Endothelial cell of umbilical vein (primary cell): ENCODE measurements at regions not wholly inside any gene's neighbourhood (a gene's known extent, or its start where the extent isn't known, plus 50 kb on each side); places are given as distances from the start of the nearest gene placed in this dataset.
A peak's percentile ranks its signal among the peaks of the same experiment; 100 is the strongest.

Experiments used
- BruUV-seq: library from RNA; stranded (reverse); fragments of 400-500 nt; replicated peaks from 2 replicates; lab custom pipeline; 2021; lab: Mats Ljungman, UMichigan
- CTCF ChIA-PET: fragments of 300-600, 350-600 bp; sonication (Branson Sonifier 250); formaldehyde crosslinking; loops from one replicate; lab custom pipeline; 2021; ENCODE audit warnings: antibody characterized with exemption, inconsistent platforms; lab: Charles Lee
- POLR2A ChIA-PET: fragments of 300-600, 350-600 bp; sonication (Branson Sonifier 250); formaldehyde crosslinking; loops from one replicate; lab custom pipeline; 2021; ENCODE audit warnings: antibody characterized with exemption, inconsistent platforms; lab: Charles Lee
- DNase-seq: peaks from one replicate; pipeline ENCODE4 v3.0.0-alpha.2; 2011; ENCODE audit warnings: low read depth, low spot score
- FAIRE-seq: peaks from 2 replicates; lab custom pipeline; 2011; peaks lifted over from hg19 to GRCh38; lab: Jason Lieb, UNC
- H2AFZ ChIP-seq: 2 replicates; pipeline ENCODE4 v1.6.0; 2012; ENCODE audit warnings: low read depth, low read length, control low read depth, inconsistent platforms
- H3K27ac ChIP-seq: 2 replicates; pipeline ENCODE4 v1.5.1; 2011; ENCODE audit warnings: low read depth, mild to moderate bottlenecking, control low read depth, low read length, moderate library complexity; ENCODE audit not compliant: insufficient read depth
- H3K27me3 ChIP-seq, 2 experiments: 2 replicates each; pipeline versions ENCODE4 v1.6.0 to v1.6.1; 2011; ENCODE audit warnings: low read length in 2 of 2, mixed read lengths in 1 of 2; ENCODE audit not compliant: control insufficient read depth in 2 of 2, insufficient read depth in 2 of 2
- H3K36me3 ChIP-seq, 2 experiments: 2 replicates in 1 of 2; 3 replicates in 1 of 2; pipeline ENCODE4 v1.5.1; 2011; ENCODE audit warnings: low read length in 2 of 2, mild to moderate bottlenecking in 1 of 2, moderate library complexity in 1 of 2; ENCODE audit not compliant: control insufficient read depth in 2 of 2, insufficient read depth in 2 of 2; ENCODE audit errors: extremely low read depth in 1 of 2
- H3K4me1 ChIP-seq: 3 replicates; pipeline ENCODE4 v1.5.1; 2011; ENCODE audit warnings: mild to moderate bottlenecking, low read length; ENCODE audit not compliant: control insufficient read depth, insufficient read depth; ENCODE audit errors: extremely low read depth
- H3K4me2 ChIP-seq: 2 replicates; pipeline ENCODE4 v1.6.1; 2011; ENCODE audit warnings: low read length, control low read depth, mixed read lengths; ENCODE audit not compliant: insufficient read depth
- H3K4me3 ChIP-seq, 3 experiments: fragments of 200-600 bp in 1 of 3; sonication (generic), shearing (Covaris generic) in 1 of 3; replicated peaks in 1 of 3; 2 replicates each; pipeline ENCODE4 v1.5.1; 2011 to 2016; ENCODE audit warnings: control low read depth in 3 of 3, low read length in 3 of 3, mild to moderate bottlenecking in 2 of 3, inconsistent platforms in 1 of 3, low read depth in 1 of 3, moderate library complexity in 1 of 3; ENCODE audit not compliant: insufficient read depth in 1 of 3
- H3K79me2 ChIP-seq: 2 replicates; pipeline ENCODE4 v1.6.0; 2012; ENCODE audit warnings: low read length, inconsistent platforms; ENCODE audit not compliant: control insufficient read depth, insufficient read depth
- H3K9ac ChIP-seq: replicated peaks from 2 replicates; pipeline ENCODE3; 2011; ENCODE audit warnings: low read length, control low read depth; ENCODE audit not compliant: insufficient read depth; ENCODE audit errors: extremely low read depth
- H3K9me1 ChIP-seq: replicated peaks from 3 replicates; pipeline ENCODE4 v1.6.0; 2011; ENCODE audit warnings: mild to moderate bottlenecking, low read length; ENCODE audit not compliant: control insufficient read depth, insufficient read depth; ENCODE audit errors: extremely low read depth
- H3K9me3 ChIP-seq: replicated peaks from 2 replicates; pipeline ENCODE4 v1.5.1; 2012; ENCODE audit warnings: low read length, inconsistent platforms; ENCODE audit not compliant: control insufficient read depth, insufficient read depth
- H4K20me1 ChIP-seq: replicated peaks from 2 replicates; pipeline ENCODE3; 2011; ENCODE audit warnings: mild to moderate bottlenecking, low read length; ENCODE audit not compliant: control insufficient read depth, insufficient read depth; ENCODE audit errors: extremely low read depth
- EZH2 ChIP-seq: IDR thresholded peaks from 2 replicates; pipeline ENCODE4 v1.6.1; 2012; ENCODE audit warnings: borderline replicate concordance, low read depth, mild to moderate bottlenecking, moderate library complexity, low read length, inconsistent platforms; ENCODE audit not compliant: severe bottlenecking
- FOS ChIP-seq: IDR thresholded peaks from 2 replicates; pipeline ENCODE4 v1.6.1; 2011; ENCODE audit warnings: mild to moderate bottlenecking, low read length, moderate library complexity, borderline replicate concordance; ENCODE audit not compliant: insufficient read depth
- GATA2 ChIP-seq: IDR thresholded peaks from 2 replicates; pipeline ENCODE4 v1.7.0; 2011; ENCODE audit warnings: low read depth, mild to moderate bottlenecking, moderate library complexity, mixed read lengths, low read length; ENCODE audit not compliant: insufficient read length, insufficient read depth
- JUN ChIP-seq: IDR thresholded peaks from 2 replicates; pipeline ENCODE4 v1.6.1; 2011; ENCODE audit warnings: borderline replicate concordance, low read depth; ENCODE audit not compliant: insufficient read length, insufficient read depth
- MYC ChIP-seq: IDR thresholded peaks from one replicate; pipeline ENCODE4 v1.6.1; 2011; ENCODE audit warnings: mild to moderate bottlenecking, low read depth, low read length
- POLR2A ChIP-seq: IDR thresholded peaks from 2 replicates; pipeline ENCODE4 v1.6.1; 2012; ENCODE audit warnings: low read depth, mild to moderate bottlenecking, control low read depth, low read length
- POLR2AphosphoS5 ChIP-seq: IDR thresholded peaks from 2 replicates; pipeline ENCODE4 v1.6.1; 2012; ENCODE audit warnings: low read depth, mild to moderate bottlenecking, control low read depth, low read length, moderate library complexity; ENCODE audit not compliant: insufficient read depth
- dilution Hi-C: fragments of 300-500 bp; cut with MboI; formaldehyde crosslinking; loops from one replicate; pipeline ENCODE4 v1.15.0; 2019; ENCODE audit warnings: low sequenced_read_pairs; ENCODE audit not compliant: extremely low pct_ligation_motif_present
- intact Hi-C: fragments of 100-400 bp; cut with micrococcal nuclease; formaldehyde crosslinking; loops from one replicate; pipeline ENCODE4 v1.10.0; 2022
- TF ChIP-seq, protein P1 (sequence below), 2 donors: IDR thresholded peaks; 1 replicate in 1 of 2; 2 replicates in 1 of 2; pipeline ENCODE4 v1.5.1; 2011; ENCODE audit warnings: low read length in 2 of 2, mild to moderate bottlenecking in 2 of 2, moderate library complexity in 2 of 2, control low read depth in 1 of 2, inconsistent platforms in 1 of 2, low read depth in 1 of 2; ENCODE audit not compliant: insufficient read depth in 1 of 2; ENCODE audit errors: extremely low read depth in 1 of 2
- TF ChIP-seq, protein P2 (sequence below): IDR thresholded peaks from 2 replicates; pipeline ENCODE4 v1.6.1; 2011; ENCODE audit not compliant: insufficient read depth, insufficient read length

DNA sequence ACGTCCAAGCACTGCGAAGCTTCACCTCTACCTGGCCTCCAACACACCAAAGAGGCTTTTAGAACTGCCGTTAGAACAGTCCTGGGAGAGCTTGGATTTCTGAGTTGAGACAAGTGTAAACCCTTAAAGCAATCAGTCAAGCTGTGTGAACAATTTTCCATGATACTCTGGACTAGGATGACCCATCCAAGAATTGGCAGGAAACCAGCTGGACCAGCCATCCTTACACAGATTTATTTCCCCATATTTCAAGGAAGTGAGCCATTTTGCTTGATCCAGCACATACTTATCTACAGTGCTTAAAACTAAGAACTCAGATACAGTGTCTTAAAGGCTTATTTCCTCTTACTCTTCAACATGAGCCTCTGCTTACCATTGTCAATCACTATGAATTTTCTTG is 340.7 kb upstream of the HS3ST1 start:
- no peaks in the 10 kb centered on the region for H4K20me1 ChIP-seq
- dilution Hi-C loops: no loop called here
- no peak overlapping the region for H3K4me3 ChIP-seq
- H3K27ac ChIP-seq: no peak overlapping the region
- CTCF ChIA-PET: interaction anchor here (1.0 to 1.6 kb wide), 2 partner anchors 9 to 37 kb away, joined by 3 to 4 read pairs; no protein-coding TSS in a partner anchor
- no peaks in the 10 kb centered on the region for H3K27me3 ChIP-seq
- TF ChIP-seq POLR2AphosphoS5 (no peak), EZH2 (no peak), POLR2A (no peak), MYC (no peak), GATA2 (no peak), FOS (no peak), JUN (no peak)
- TF ChIP-seq, protein P1, sequence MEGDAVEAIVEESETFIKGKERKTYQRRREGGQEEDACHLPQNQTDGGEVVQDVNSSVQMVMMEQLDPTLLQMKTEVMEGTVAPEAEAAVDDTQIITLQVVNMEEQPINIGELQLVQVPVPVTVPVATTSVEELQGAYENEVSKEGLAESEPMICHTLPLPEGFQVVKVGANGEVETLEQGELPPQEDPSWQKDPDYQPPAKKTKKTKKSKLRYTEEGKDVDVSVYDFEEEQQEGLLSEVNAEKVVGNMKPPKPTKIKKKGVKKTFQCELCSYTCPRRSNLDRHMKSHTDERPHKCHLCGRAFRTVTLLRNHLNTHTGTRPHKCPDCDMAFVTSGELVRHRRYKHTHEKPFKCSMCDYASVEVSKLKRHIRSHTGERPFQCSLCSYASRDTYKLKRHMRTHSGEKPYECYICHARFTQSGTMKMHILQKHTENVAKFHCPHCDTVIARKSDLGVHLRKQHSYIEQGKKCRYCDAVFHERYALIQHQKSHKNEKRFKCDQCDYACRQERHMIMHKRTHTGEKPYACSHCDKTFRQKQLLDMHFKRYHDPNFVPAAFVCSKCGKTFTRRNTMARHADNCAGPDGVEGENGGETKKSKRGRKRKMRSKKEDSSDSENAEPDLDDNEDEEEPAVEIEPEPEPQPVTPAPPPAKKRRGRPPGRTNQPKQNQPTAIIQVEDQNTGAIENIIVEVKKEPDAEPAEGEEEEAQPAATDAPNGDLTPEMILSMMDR (IDR thresholded peaks at IDR 0.05; ENCODE audit: extremely low read depth in 1 of 2, insufficient read depth in 1 of 2, low read depth in 1 of 2, low read length in 2 of 2): no peak
- TF ChIP-seq, protein P2, sequence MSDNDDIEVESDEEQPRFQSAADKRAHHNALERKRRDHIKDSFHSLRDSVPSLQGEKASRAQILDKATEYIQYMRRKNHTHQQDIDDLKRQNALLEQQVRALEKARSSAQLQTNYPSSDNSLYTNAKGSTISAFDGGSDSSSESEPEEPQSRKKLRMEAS: no peak
- peaks cover 7% of the 10 kb centered on the region for H3K4me1 ChIP-seq
- no peaks in the 10 kb centered on the region for H3K36me3 ChIP-seq
- H3K4me2 ChIP-seq: no peak overlapping the region
- POLR2A ChIA-PET: no interaction called here
- H3K79me2 ChIP-seq: no peaks in the 10 kb centered on the region
- no TSS peak for BruUV-seq
- FAIRE-seq (no peak), DNase-seq (peak; percentile 51)
- no peaks in the 10 kb centered on the region for H3K9me3 ChIP-seq
- no peaks in the 10 kb centered on the region for H3K9me1 ChIP-seq
- intact Hi-C loops: no loop called here
- no peak overlapping the region for H2AFZ ChIP-seq
- no peak overlapping the region for H3K9ac ChIP-seq
